ENCODE measurements at regions not wholly inside any gene's neighbourhood (a gene's known extent, or its start where the extent isn't known, plus 50 kb on each side); places are given as distances from the start of the nearest gene placed in this dataset.

GRCh38 chr7:25906760-25907159, 245.2 kb upstream of the NFE2L3 start:
- no peak for DNase-seq (ENCODE audit: low read depth, low spot score)
- H3K9me3 ChIP-seq (ENCODE audit: insufficient read depth, low read length) = no peaks in the 10 kb centered on the region

GRCh38 chr7:25907214-25907613, 244.8 kb upstream of the NFE2L3 start:
- H3K4me3 ChIP-seq (ENCODE audit: insufficient read length, low read depth) = no peak overlapping the region
- H3K9me3 ChIP-seq (ENCODE audit: insufficient read depth, low read length) = no peaks in the 10 kb centered on the region
- H3K4me1 ChIP-seq (ENCODE audit: insufficient read depth, insufficient read length) = peaks cover 4% of the 10 kb centered on the region
- no peaks in the 10 kb centered on the region for H3K36me3 ChIP-seq (ENCODE audit: insufficient read depth, insufficient read length, low read length)
- no peaks in the 10 kb centered on the region for H3K27me3 ChIP-seq (ENCODE audit: insufficient read depth, insufficient read length)
- TF ChIP-seq ZNF274 (IDR thresholded peaks at IDR 0.05; ENCODE audit: low read depth, low read length) (no peak), SUZ12 (IDR thresholded peaks at IDR 0.05; ENCODE audit: extremely low read depth, insufficient read depth, insufficient read length) (no peak), YY1 (IDR thresholded peaks at IDR 0.05; ENCODE audit: insufficient read depth, insufficient read length) (no peak)
- H3K9ac ChIP-seq (ENCODE audit: insufficient read length, low read depth) = no peak overlapping the region
- DNase-seq (ENCODE audit: low read depth, low spot score) = peak; percentile 23

More at GRCh38 chr7:25906760-25907159, 245.2 kb upstream of the NFE2L3 start:
- TF ChIP-seq YY1 (IDR thresholded peaks at IDR 0.05; ENCODE audit: insufficient read depth, insufficient read length) = no peak
- TF ChIP-seq ZNF274 (IDR thresholded peaks at IDR 0.05; ENCODE audit: low read depth, low read length) = no peak
- no peak for TF ChIP-seq SUZ12 (IDR thresholded peaks at IDR 0.05; ENCODE audit: extremely low read depth, insufficient read depth, insufficient read length)
- Histone ChIP-seq H3K4me3 (ENCODE audit: insufficient read length, low read depth) (no peak overlapping the region), H3K27me3 (ENCODE audit: insufficient read depth, insufficient read length) (no peaks in the 10 kb centered on the region), H3K36me3 (ENCODE audit: insufficient read depth, insufficient read length, low read length) (no peaks in the 10 kb centered on the region), H3K9ac (ENCODE audit: insufficient read length, low read depth) (no peak overlapping the region), H3K4me1 (ENCODE audit: insufficient read depth, insufficient read length) (peaks cover 4% of the 10 kb centered on the region)

- no peaks in the 10 kb centered on the region for H3K27me3 ChIP-seq (ENCODE audit: insufficient read depth, insufficient read length)
- no peaks in the 10 kb centered on the region for H3K9me3 ChIP-seq (ENCODE audit: insufficient read depth, low read length)
- TF ChIP-seq SUZ12 (IDR thresholded peaks at IDR 0.05; ENCODE audit: extremely low read depth, insufficient read depth, insufficient read length) = no peak
- no peak for TF ChIP-seq YY1 (IDR thresholded peaks at IDR 0.05; ENCODE audit: insufficient read depth, insufficient read length)
- no peak for TF ChIP-seq ZNF274 (IDR thresholded peaks at IDR 0.05; ENCODE audit: low read depth, low read length)
- H3K9ac ChIP-seq (ENCODE audit: insufficient read length, low read depth) = no peak overlapping the region
- DNase-seq (ENCODE audit: low read depth, low spot score) = no peak
- no peaks in the 10 kb centered on the region for H3K36me3 ChIP-seq (ENCODE audit: insufficient read depth, insufficient read length, low read length)
- H3K4me1 ChIP-seq (ENCODE audit: insufficient read depth, insufficient read length) = peaks cover 4% of the 10 kb centered on the region
- H3K4me3 ChIP-seq (ENCODE audit: insufficient read length, low read depth) = no peak overlapping the region
Observed at GRCh38 chr7:25907731-25908130, 244.3 kb upstream of the NFE2L3 start.

- TF ChIP-seq ZNF274 (IDR thresholded peaks at IDR 0.05; ENCODE audit: low read depth, low read length) = no peak
- no peak for TF ChIP-seq SUZ12 (IDR thresholded peaks at IDR 0.05; ENCODE audit: extremely low read depth, insufficient read depth, insufficient read length)
- TF ChIP-seq YY1 (IDR thresholded peaks at IDR 0.05; ENCODE audit: insufficient read depth, insufficient read length) = no peak
- DNase-seq (ENCODE audit: low read depth, low spot score) = no peak
- Histone ChIP-seq H3K4me3 (ENCODE audit: insufficient read length, low read depth) (no peak overlapping the region), H3K27me3 (ENCODE audit: insufficient read depth, insufficient read length) (no peaks in the 10 kb centered on the region), H3K4me1 (ENCODE audit: insufficient read depth, insufficient read length) (peaks cover 4% of the 10 kb centered on the region), H3K9ac (ENCODE audit: insufficient read length, low read depth) (no peak overlapping the region), H3K36me3 (ENCODE audit: insufficient read depth, insufficient read length, low read length) (no peaks in the 10 kb centered on the region), H3K9me3 (ENCODE audit: insufficient read depth, low read length) (no peaks in the 10 kb centered on the region)
Observed at GRCh38 chr7:25908154-25908949, 243.6 kb upstream of the NFE2L3 start.

GRCh38 chr7:25911738-25912607, 240.0 kb upstream of the NFE2L3 start:
- Histone ChIP-seq H3K4me3 (ENCODE audit: insufficient read length, low read depth) (no peak overlapping the region), H3K9me3 (ENCODE audit: insufficient read depth, low read length) (no peaks in the 10 kb centered on the region)
- TF ChIP-seq SUZ12 (IDR thresholded peaks at IDR 0.05; ENCODE audit: extremely low read depth, insufficient read depth, insufficient read length) (no peak), YY1 (IDR thresholded peaks at IDR 0.05; ENCODE audit: insufficient read depth, insufficient read length) (no peak), ZNF274 (IDR thresholded peaks at IDR 0.05; ENCODE audit: low read depth, low read length) (no peak)

GRCh38 chr7:25913598-25914224, 238.3 kb upstream of the NFE2L3 start:
- Histone ChIP-seq H3K9ac (ENCODE audit: insufficient read length, low read depth) (no peak overlapping the region), H3K27me3 (ENCODE audit: insufficient read depth, insufficient read length) (no peaks in the 10 kb centered on the region), H3K9me3 (ENCODE audit: insufficient read depth, low read length) (peaks cover 8% of the 10 kb centered on the region), H3K4me3 (ENCODE audit: insufficient read length, low read depth) (no peak overlapping the region), H3K4me1 (ENCODE audit: insufficient read depth, insufficient read length) (no peaks in the 10 kb centered on the region), H3K36me3 (ENCODE audit: insufficient read depth, insufficient read length, low read length) (no peaks in the 10 kb centered on the region)
- TF ChIP-seq ZNF274 (IDR thresholded peaks at IDR 0.05; ENCODE audit: low read depth, low read length) (no peak), SUZ12 (IDR thresholded peaks at IDR 0.05; ENCODE audit: extremely low read depth, insufficient read depth, insufficient read length) (no peak), YY1 (IDR thresholded peaks at IDR 0.05; ENCODE audit: insufficient read depth, insufficient read length) (no peak)
- DNase-seq (ENCODE audit: low read depth, low spot score) = no peak

More at GRCh38 chr7:25911738-25912607, 240.0 kb upstream of the NFE2L3 start:
- Histone ChIP-seq H3K36me3 (ENCODE audit: insufficient read depth, insufficient read length, low read length) (no peaks in the 10 kb centered on the region), H3K27me3 (ENCODE audit: insufficient read depth, insufficient read length) (no peaks in the 10 kb centered on the region), H3K4me1 (ENCODE audit: insufficient read depth, insufficient read length) (peaks cover 2% of the 10 kb centered on the region), H3K9ac (ENCODE audit: insufficient read length, low read depth) (no peak overlapping the region)
- DNase-seq (ENCODE audit: low read depth, low spot score) = no peak

Measured in NT2/D1 (cell line).